K562 (cell line): ENCODE measurements at regions not wholly inside any gene's neighbourhood (a gene's known extent, or its start where the extent isn't known, plus 50 kb on each side); places are given as distances from the start of the nearest gene placed in this dataset.

ENCODE experiments used
- CTCF ChIP-seq, 3 experiments: IDR thresholded peaks in 2 of 3; conservative IDR thresholded peaks in 1 of 3; 2 replicates each; pipeline ENCODE4 v1.5.1; 2011 to 2012; ENCODE audit warnings: low read length in 3 of 3, mild to moderate bottlenecking in 3 of 3, control low read depth in 2 of 3, improper control_type of control experiment in 1 of 3, inconsistent platforms in 1 of 3, low read depth in 1 of 3, mixed read lengths in 1 of 3, moderate library complexity in 1 of 3; ENCODE audit not compliant: insufficient read depth in 2 of 3
- HNRNPL ChIP-seq: fragments of 200-400 bp; formaldehyde crosslinking; IDR thresholded peaks from 2 replicates; pipeline ENCODE4 v1.6.1; 2017; ENCODE audit warnings: low read depth, mild to moderate bottlenecking, low read length
- NR1H2 ChIP-seq: sonication (generic); formaldehyde crosslinking; IDR thresholded peaks from 2 replicates; pipeline ENCODE4 v1.4.0; 2020; ENCODE audit warnings: mild to moderate bottlenecking, missing genetic modification reagents
- RFX5 ChIP-seq: IDR thresholded peaks from 2 replicates; pipeline ENCODE4 v1.6.1; 2011; ENCODE audit warnings: low read depth, mild to moderate bottlenecking, improper control_type of control experiment, low read length
- SETDB1 ChIP-seq: IDR thresholded peaks from one replicate; pipeline ENCODE4 v1.6.1; 2012; ENCODE audit warnings: low read length, control low read depth, inconsistent platforms
- TGIF2 ChIP-seq: sonication (generic); formaldehyde crosslinking; IDR thresholded peaks from 2 replicates; pipeline ENCODE4 v1.8.1; 2022; ENCODE audit warnings: mild to moderate bottlenecking, missing genetic modification reagents, moderate library complexity
- ZNF133 ChIP-seq: fragments of 250-450 bp; sonication (Bioruptor Pico); IDR thresholded peaks from 2 replicates; pipeline ENCODE4 v1.4.0; 2020; ENCODE audit warnings: mild to moderate bottlenecking

- TF ChIP-seq CTCF (IDR thresholded peaks at IDR 0.05 in 2 of 3, conservative IDR thresholded peaks at IDR 0.05 in 1 of 3; ENCODE audit: insufficient read depth in 2 of 3, low read depth in 1 of 3, low read length in 3 of 3) (no peak), TGIF2 (CRISPR knock-in tag) (no peak), RFX5 (no peak), NR1H2 (CRISPR knock-in tag) (no peak), HNRNPL (no peak), SETDB1 (no peak), ZNF133 (CRISPR knock-in tag) (no peak)
Measured at GRCh38 chr4:14018191-14018853, 390.8 kb upstream of the BOD1L1 start.
